HG03045 (cell line): ENCODE measurements at regions not wholly inside any gene's neighbourhood (a gene's known extent, or its start where the extent isn't known, plus 50 kb on each side); places are given as distances from the start of the nearest gene placed in this dataset.
A peak's percentile ranks its signal among the peaks of the same experiment; 100 is the strongest.

ENCODE experiments used
- ATAC-seq: cut with Tn5 transposase; IDR thresholded peaks from one replicate; pipeline ENCODE4 v1.9.1; 2021; ENCODE audit warnings: mild to moderate bottlenecking, moderate library complexity; ENCODE audit not compliant: unreplicated experiment

DNA sequence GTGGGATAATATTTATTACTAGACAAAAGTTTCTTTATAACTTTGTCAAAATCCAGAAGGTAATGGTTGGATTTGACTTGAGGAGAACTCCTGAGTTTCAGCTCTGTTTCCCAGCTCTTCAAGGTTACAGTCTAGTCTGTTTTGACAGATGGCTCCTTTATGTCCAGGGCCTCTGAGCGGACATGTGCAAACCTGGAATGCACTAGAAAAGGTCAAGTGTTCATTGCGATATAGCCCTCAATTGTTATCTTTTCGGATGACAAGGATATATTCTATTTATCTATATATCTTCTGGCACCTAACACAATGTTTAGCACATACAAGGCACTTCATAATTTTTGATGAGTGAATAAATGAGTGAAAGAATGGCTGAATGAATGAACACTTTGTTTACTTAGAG lies 513.2 kb upstream of the GOLIM4 start:
- no peak for ATAC-seq

DNA sequence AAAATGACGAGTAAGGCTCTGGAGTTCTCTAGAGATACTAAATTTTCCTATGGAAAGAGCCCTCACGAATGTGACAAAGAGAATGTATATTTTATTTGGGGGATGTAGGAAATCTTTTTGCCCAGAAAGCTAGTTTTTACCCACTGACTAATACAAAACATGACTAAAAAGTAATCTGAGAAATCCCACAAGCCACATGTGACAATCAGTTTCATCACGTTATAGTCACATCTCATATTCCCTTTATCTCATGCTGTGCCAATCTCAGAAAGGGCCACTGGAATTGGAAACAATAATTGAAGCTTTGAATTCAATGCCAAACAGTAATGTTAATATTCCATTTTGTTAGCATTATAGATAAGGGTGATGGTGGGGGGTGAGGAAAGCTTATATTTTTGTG lies 509.0 kb upstream of the GOLIM4 start:
- no peak for ATAC-seq

DNA sequence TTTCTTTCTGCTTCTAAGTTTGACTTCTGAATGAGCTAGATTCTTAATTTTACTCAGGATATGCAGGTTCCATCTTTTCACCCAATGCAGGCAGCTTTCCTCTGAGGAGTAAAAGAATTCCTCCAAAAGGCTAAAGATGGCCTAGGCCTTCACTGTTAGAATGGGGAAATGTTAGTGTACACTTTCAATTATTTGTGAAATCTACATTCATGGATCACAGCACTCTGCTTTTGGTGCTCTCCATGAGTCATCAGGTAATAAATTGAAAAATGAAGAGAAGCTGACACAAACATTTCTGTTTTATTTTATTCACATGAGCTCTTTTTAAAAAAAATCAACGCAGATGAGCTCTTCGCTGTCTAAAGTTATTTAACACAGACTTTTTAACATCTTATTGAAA lies 502.5 kb upstream of the GOLIM4 start:
- ATAC-seq, result no peak

DNA sequence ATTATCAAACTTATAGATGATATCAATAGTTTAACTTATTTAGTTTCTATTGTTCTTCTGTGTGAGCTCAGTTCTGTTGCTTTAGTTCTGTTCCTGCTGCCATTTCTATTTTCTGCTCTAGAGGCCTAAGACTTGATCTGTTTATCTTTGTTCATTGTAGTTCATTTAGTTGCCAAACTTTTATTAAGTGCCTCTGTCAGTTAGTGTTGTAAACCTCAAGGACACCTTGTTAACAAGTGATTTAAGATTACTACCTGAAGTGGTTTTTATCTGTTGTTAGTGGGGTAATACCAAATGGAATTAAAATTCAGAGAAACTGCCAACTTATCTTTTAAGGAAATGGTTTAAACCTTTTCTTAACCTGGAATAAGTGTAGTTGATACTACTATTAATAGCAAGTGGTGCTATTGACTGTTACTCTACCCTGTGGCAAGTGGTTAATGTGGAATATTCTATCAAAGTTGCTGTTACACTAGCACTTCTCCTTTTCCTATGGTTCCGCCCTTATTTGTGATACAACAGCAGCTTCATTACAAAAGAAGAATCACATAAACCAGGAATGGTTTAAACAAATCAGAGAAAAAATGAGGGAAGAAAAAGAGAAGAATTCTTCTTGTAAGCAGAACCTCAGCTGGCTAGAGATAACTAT lies 500.6 kb upstream of the GOLIM4 start:
- ATAC-seq, result no peak

DNA sequence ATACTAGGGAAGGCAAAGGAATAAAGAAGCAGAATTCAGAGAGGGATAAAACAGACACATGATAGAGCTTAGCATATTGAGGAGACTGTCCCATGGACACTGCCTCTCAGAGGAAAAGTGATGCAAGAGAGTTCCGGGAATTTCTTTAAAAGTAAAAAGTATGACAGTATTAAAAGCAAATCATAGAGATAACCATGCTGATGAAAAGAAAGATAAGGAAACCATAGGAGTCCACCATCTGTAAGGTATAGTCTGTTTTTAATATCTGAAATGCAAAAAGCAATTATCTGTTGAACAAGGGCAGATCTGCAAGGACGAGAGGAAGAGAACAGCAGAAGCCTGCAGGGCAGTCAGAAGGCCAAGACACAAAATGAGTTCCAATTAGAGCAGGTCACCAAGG lies 495.9 kb upstream of the GOLIM4 start:
- ATAC-seq, result no peak

DNA sequence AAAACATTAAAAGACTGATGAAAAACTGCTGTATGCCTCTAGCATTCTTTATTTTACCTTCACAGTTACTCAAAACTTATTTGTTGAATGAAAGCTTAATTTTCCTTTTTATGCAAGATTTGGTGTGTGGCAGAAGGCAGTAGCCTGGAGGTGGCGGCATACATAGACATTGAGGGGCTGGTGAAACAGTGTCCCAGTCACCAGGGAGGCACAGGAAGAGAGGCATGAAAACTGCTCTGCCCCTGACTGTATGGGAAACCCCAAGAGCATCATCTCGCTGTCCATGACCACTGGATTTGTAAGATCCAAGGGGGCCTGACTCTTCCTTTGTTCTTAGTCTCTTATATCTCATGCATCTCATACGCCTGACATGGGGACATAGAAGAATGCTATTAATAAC lies 493.7 kb upstream of the GOLIM4 start:
- ATAC-seq, result no peak

DNA sequence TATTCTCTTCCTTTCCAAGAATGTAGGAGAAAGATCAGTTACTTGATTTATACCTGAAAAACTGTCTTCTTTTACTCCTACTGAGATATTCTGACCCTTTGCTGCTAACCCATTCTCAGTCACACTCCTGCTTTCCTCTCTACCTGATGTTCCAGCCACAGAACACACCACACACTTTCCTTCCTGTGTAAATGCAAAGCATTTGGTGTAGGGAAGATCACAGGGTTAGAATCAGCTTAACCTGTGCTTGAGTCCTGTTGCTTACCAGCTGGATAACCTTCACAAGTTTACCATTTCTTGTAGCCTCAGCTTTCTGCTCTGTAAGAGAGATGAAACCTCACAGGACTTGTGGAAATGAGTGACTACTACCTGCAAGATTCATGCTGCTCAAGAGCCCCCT lies 489.8 kb upstream of the GOLIM4 start:
- ATAC-seq, result peak; percentile 53

DNA sequence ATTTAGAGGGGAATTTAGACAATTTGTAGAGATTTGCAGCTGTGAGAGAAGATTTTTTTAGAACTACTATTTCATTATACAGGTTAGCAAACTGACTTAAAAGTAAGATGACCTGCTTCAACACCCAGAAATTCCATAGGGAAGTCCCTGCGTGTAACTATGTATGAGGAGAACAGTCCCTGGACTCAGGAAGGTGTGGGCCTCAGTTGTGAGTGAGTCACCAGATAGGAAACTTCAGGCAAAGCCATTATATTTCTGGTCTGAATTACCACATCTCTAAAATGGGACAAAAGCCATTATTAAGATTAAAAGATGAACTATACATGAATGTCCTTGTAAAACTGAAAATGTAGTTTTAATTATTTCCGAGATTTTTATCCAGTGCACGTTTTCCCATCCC lies 488.3 kb upstream of the GOLIM4 start:
- ATAC-seq, result no peak

DNA sequence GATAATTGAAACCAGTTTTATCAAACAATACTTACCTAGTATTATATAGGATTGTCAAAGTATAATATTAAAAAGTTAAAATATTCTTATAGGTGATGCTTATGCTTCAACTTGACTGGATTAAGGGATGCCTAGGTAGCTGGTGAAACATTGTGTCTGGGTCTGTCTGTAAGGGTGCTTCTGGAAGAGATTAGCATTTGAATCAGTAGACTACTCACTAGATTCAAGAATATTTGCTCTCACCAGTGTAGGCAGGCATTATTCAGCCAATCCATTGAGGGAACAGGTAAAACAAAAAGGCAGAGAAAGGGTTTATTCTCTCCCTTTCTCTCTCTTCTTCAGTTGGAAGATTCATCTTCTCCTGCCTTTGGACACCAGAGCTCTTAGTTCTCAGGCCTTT lies 486.8 kb upstream of the GOLIM4 start:
- no peak for ATAC-seq

DNA sequence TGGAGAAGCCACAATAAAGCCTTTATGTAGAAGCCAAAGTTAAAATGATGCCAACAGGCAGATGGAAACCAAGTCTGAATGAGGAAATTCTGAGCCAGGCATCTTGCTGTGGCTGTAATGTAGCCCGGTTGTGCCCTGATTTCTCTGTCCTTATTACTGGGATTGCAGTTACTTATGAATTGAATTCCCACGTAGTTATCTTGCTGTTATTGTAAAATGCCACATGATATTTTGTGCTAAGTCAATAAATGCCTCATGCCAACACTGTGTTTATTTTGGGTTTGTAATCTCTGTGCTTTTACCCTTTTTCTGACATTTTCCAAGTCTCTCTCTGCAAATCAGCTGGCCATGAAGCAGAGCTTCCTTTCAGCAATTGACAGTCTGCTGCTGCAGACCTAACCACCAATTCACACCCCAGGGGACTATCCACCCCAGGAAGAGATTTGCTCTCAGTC lies 486.1 kb upstream of the GOLIM4 start:
- ATAC-seq, result no peak

DNA sequence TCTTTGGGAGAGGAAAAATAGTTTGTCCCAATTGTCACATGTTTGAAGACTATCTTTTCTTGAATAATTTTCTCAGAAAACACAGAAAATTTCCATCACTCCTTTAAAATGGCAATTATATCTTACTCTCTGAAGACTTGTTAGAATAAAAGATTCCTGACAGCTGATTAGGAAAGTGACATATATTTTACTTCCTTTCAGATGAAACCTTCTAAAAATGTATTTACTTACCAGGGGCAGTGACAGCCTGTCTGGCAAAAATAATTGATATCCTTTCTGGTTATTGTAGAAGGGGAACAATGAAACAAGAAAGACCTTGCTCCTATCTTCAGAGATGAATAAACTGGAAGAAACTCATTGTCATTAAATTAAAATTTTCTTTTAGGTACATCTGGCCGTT lies 483.3 kb upstream of the GOLIM4 start:
- no peak for ATAC-seq

DNA sequence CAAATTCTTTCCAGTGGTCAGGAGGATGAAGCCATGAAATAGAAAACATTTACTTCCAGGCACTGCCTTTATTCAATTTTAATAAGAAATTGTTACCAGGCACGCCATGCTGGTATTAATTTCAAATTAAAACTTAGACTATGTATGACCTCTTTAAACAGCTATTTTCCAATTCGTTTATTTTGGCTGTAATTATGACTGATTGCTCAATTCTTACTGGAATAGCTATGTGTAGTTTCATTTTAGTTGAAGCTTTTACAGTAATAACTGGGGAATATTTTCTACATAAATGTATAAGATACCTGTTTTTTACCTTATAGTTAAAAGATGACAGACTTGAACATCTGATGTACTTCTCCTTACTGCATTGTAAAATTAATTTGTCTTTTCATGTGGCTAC lies 480.0 kb upstream of the GOLIM4 start:
- ATAC-seq, result no peak

DNA sequence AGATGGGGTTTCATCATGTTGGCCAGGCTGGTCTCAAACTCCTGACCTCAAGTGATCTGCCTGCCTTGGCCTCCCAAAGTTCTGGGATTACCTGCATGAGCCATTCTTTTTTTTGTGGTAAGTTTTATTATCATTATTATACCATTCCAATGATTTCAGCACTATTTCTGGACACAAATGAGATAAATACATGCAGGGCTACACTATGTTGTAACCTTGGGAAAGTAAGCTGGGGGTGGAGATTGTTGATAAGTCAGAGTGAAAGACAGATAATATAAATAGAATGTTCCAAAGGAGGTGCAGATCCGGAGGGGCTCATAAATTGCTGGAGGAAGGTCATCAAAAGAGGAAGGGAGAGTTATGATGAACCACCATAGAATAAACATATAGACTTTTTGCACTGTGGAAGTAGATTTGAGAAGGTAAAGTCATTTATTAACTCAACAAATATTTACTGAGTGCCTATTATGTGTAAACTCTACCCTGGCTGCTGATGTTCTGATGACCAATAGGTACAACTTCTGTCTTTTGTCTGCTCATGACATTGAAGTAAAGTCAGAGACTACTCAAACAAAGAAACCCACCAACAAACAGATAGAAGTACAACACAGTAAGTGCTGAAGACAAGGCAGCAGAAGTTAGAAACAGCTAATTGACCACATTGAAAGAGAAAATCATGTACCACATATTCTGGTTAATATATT lies 478.9 kb upstream of the GOLIM4 start:
- no peak for ATAC-seq

DNA sequence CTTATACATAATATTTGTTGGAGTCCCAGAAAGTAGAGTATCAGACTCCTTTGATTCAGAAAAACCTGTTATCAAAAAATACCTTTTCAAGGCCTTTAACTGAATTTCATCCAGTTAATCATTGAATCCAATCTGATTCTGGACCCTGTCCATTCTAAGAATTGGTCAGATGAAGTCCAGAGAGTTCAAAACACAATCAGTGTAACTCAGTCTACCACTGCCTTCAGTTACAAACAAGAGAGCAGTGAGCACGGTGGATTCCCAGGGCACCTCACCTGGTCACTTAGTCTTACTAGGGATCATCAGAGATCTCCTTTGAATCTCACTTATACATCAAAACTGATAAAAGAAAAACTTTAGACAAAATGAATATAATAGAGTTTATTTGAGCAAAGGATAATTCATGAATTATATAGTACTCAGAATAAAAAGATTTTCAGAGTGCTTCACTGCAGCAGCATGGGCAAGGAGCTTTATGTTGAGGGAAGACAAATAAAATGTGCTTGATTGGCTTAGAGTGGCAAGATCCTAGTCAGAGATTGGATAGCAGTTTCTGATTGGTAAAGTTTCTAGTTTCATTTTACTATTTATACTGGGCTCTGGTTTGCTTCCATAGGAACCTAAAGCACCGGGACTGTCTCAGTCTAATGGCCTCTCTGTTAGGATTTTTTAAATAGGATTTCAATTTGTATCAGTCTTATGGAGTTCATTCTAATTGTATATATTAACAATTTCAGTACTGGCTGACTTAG lies 474.9 kb upstream of the GOLIM4 start:
- no peak for ATAC-seq

DNA sequence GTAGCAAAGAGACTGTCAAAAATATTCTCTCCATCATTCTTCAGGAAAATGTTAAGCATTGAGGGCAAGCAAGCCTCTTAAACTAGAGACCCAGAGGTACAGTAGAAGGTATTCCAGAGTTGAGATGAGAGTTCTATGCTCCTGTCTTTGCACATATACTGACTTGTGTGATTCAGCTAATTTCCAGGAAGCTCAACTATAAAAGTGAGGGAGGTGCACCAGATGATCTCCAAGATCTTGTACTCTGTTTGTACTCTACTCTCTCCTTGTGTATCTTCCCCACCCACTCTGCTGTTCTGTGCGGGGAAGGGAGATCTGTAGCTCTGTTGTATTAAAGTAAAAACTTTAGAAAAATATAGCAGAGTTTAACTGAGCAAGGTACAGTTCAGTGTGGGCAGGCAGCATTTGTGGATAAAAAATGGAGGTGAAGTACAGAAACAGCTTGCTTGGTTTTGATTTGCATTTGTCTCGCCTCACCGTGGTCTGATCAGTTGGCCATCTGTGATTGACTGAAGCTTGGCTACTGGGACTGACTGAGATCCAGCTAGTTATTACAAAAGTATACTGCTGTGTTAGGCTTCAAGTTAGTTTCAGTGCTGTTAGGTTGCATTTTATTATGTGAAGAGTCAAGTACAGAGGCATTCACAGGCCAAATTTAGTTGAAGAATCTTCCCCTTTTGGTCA lies 463.1 kb upstream of the GOLIM4 start:
- ATAC-seq, result no peak

DNA sequence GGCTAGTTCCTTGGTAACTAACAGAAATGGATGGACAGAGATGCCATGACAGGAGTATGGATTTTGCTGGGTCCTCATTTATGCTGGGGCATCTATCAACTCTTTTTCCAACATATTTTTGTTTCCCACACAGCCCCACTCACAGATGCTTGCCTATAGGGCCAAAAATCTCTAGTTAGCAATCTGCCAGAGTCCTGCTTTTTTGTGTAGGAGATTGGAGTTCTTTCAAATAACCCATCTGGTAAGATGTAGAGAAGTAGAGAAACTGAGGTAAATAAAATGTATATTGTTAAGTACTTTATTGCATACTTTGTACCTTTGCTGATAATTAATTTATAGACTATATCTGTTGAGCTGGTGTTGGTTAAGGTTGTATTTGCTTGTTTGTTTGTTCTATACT lies 456.5 kb upstream of the GOLIM4 start:
- no peak for ATAC-seq

DNA sequence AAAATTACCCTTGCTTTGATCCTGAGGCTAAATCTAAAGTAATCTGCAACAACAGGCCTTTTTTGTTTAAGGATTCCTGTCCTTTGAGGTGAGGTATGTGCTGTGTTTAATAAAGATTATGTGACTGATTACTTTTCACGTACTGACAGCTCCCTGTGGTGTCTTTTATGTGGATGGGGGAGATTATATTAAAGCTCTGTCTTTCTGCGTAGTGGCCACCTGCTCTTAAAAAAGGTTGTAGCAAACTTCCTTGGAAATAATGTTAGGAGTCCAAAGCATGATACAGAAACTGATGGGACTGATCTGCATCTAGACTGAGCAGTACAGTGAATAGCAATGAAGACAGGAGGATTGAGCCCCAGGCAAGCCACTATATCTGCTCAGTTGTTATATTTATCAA lies 453.0 kb upstream of the GOLIM4 start:
- no peak for ATAC-seq

DNA sequence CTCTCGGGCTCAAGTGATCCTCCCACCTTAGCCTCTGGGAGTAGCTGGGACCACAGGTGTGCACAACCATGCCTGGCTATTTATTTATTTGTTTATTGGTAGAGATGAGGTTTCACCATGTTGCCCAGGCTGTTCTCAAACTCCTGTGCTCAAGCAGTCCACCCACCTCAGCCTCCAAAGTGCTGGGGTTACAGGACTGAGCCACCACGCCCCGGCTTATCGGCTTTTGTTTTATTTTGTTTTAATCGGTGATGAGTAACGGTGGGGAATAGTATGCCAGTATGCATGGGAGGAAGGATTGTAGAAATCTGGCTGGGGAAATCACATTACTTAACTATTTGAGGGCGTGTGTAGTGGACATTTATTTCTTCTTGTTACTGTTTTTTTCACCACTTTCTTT lies 451.0 kb upstream of the GOLIM4 start:
- ATAC-seq, result no peak

DNA sequence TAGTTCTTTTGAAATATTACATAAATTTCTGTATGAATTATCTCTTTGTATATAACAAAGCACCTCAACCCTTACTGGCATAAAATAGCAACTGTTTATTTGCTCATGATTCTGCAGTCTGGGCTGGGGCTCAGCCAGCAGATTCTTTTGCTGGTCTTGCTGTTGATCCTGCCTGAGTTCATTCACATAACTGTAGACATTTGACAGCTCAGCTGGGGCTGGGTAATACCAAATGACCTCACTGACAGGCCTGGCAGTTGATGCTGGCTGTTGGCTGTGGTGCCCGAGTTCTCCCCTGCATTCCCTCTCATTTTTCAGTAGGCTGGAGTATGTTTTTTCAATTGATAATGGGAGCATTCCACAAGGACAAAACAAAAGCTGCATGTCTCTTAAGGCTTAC lies 449.9 kb upstream of the GOLIM4 start:
- no peak for ATAC-seq

DNA sequence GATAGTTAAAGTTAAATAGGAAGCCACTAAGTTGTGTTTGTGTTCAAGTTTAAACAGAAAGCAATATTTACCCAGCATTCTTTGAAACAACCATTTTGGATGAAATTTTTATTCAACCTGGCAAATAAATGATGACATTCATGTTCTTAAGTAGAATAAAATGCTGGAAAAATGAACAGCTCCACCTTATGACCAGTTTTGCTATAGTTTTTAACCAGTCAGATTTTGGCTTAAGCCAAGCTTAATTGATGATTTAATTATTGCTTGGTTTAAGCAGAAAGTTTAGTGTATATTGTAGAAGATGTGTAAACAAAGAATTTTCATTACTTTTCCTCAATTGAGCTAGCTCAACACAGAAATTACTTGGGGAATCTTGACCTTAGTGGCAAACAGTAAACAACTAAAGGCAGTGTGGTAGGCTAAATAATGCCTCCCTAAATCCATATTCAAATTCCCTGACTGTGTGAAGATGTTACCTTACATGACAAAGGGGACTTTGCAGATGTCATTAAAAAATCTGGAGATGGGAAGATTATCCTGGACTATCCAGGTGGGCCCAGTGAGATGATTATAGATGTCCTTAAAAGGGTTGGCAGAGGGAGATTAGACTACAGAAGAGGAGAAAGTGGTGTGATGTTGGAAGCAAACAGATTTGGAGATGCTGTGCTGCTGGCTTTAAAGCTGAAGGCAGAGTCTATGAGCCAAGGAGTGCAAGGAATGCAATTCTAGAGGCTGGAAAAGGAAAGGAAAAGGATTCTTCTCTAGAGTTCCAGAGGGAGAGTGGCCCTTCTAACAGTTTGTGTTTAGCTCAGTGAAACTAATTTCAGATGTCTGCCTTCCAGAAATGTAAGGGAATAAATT lies 448.6 kb upstream of the GOLIM4 start:
- no peak for ATAC-seq

DNA sequence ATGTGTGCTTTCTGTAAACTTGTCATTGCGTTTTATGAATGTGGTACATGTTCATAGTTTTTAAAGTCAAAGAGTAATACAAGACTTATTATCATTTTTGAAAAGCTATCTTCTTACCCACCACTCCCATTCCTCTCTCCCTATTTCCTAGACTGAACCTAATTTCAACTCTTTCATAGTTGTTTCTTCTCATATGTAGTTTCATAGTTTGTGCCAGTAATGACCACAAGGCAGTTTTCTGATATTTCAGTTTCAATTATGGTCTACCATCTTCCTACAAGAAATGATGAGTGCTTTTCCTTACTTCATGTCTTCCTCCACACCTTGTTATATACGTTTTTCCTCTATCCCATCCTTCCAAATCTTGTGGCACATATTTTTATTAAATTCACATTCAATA lies 445.0 kb upstream of the GOLIM4 start:
- ATAC-seq, result no peak
